Right lobe of liver (tissue), 6 donors: ENCODE measurements at regions not wholly inside any gene's neighbourhood (a gene's known extent, or its start where the extent isn't known, plus 50 kb on each side); places are given as distances from the start of the nearest gene placed in this dataset.
"Not testable (repeated sequence)": the region's sequence is repeated elsewhere in the genome, so short reads cannot be mapped to it uniquely, and the experiment has no call there.

Experiments
- ATAC-seq, 4 donors: fragments of 200-7000 bp; cut with Tn5 transposase; one replicate each; pipeline ENCODE4 v1.9.1; 2020; ENCODE audit warnings: mild to moderate bottlenecking in 4 of 4, moderate library complexity in 4 of 4
- DNase-seq, 3 donors: peaks; one replicate each; pipeline ENCODE4 v3.0.0-alpha.2; 2020
- H3K27ac ChIP-seq, 3 donors: fragments of 200-600 bp; one replicate each; pipeline ENCODE4 v1.8.0; 2022
- H3K27me3 ChIP-seq, 2 donors: fragments of 200-600 bp; one replicate each; pipeline ENCODE4 v1.8.0; 2022
- H3K36me3 ChIP-seq, 4 donors: fragments of 200-600 bp; sonication (generic) in 1 of 4; one replicate each; pipeline versions ENCODE4 v1.5.1 to v1.8.0; 2017 to 2022; ENCODE audit warnings: control low read depth in 1 of 4
- H3K4me1 ChIP-seq, 4 donors: fragments of 200-600 bp; sonication (generic) in 1 of 4; one replicate each; pipeline versions ENCODE4 v1.5.1 to v1.8.0; 2017 to 2022; ENCODE audit warnings: control low read depth in 1 of 4
- H3K4me3 ChIP-seq, 3 donors: fragments of 200-600 bp; one replicate each; pipeline ENCODE4 v1.8.0; 2022
- H3K9me3 ChIP-seq, 4 donors: fragments of 200-600 bp; sonication (generic) in 1 of 4; one replicate each; pipeline versions ENCODE4 v1.5.1 to v1.8.0; 2017 to 2022; ENCODE audit warnings: control low read depth in 1 of 4
- POLR2A ChIP-seq: fragments of 450-650 bp; IDR thresholded peaks from one replicate; pipeline ENCODE4 v1.6.1; 2017; ENCODE audit warnings: antibody characterized with exemption, mild to moderate bottlenecking
- WGBS: methylation state at CpG from one replicate; pipeline ENCODE4 v1.1.6; 2018; ENCODE audit warnings: low coverage, low lambda C conversion rate; ENCODE audit not compliant: insufficient coverage; ENCODE audit errors: missing lambda C conversion rate; 5-methylcytosine and 5-hydroxymethylcytosine counted together
- intact Hi-C, 2 donors: fragments of 100-400 bp; cut with DNase I; formaldehyde crosslinking; loops; one replicate each; pipeline versions ENCODE4 v1.11.2 to v1.14.1; 2022
- TF ChIP-seq, protein P1 (sequence below), 4 donors: fragments of 200-600 bp in 3 of 4; fragments of 450-650 bp in 1 of 4; IDR thresholded peaks; one replicate each; pipeline versions ENCODE4 v1.5.1 to v1.8.0; 2016 to 2022; ENCODE audit warnings: antibody characterized with exemption in 4 of 4, mild to moderate bottlenecking in 2 of 4
- donor health status: DM: no; HTN: yes; CAD: no.
- donor health status: DM: no; HTN: no; CAD: no.
- donor health status: DM: no; HTN: no; CAD: no.
- donor health status: DM: no; HTN: yes; CAD: no.
- donor health status: DM: no; HTN: yes; CAD: no.

DNA sequence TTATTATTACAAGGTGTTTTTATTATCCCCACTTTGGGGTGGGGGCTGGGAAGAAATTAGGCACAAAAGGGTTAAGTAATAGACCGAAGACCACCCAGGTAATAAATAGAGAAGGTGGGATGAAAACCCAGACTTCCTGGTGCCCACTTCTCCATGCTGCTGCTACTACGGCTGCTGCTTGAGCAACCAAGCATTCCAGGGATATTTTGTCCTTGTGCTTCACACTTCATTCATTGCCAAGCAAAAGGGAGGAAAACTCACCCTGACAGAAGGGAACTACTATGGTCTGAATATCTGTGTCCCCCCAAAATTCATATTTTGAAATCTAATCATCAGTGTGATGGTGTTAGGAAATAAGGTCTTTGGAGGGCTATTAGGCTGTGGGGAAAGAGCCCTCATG lies 470.9 kb upstream of the API5 start:
- Histone ChIP-seq H3K27ac (no peak overlapping the region), H3K4me1 (no peaks in the 10 kb centered on the region), H3K9me3 (no peaks in the 10 kb centered on the region), H3K27me3 (no peaks in the 10 kb centered on the region), H3K4me3 (no peak overlapping the region), H3K36me3 (no peaks in the 10 kb centered on the region)
- TF ChIP-seq, protein P1, sequence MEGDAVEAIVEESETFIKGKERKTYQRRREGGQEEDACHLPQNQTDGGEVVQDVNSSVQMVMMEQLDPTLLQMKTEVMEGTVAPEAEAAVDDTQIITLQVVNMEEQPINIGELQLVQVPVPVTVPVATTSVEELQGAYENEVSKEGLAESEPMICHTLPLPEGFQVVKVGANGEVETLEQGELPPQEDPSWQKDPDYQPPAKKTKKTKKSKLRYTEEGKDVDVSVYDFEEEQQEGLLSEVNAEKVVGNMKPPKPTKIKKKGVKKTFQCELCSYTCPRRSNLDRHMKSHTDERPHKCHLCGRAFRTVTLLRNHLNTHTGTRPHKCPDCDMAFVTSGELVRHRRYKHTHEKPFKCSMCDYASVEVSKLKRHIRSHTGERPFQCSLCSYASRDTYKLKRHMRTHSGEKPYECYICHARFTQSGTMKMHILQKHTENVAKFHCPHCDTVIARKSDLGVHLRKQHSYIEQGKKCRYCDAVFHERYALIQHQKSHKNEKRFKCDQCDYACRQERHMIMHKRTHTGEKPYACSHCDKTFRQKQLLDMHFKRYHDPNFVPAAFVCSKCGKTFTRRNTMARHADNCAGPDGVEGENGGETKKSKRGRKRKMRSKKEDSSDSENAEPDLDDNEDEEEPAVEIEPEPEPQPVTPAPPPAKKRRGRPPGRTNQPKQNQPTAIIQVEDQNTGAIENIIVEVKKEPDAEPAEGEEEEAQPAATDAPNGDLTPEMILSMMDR (IDR thresholded peaks at IDR 0.05) = no peak
- intact Hi-C loops = no loop called here
- DNase-seq = no peak
- 37% methylated on average over 2 of the region's 2 CpGs for WGBS
- ATAC-seq = no peak

GRCh38 chr11:42841556-42841955 lies 470.2 kb upstream of the API5 start:
- Histone ChIP-seq H3K9me3 (no peaks in the 10 kb centered on the region), H3K27ac (no peak overlapping the region), H3K4me1 (no peaks in the 10 kb centered on the region), H3K27me3 (no peaks in the 10 kb centered on the region), H3K4me3 (no peak overlapping the region), H3K36me3 (no peaks in the 10 kb centered on the region)
- whole genome bisulfite sequencing = 29% methylated on average over 5 of the region's 5 CpGs
- ATAC-seq (no peak), DNase-seq (no peak)
- TF ChIP-seq, protein P1 (IDR thresholded peaks at IDR 0.05) = no peak
- TF ChIP-seq POLR2A = no peak
- intact Hi-C loops = no loop called here

DNA sequence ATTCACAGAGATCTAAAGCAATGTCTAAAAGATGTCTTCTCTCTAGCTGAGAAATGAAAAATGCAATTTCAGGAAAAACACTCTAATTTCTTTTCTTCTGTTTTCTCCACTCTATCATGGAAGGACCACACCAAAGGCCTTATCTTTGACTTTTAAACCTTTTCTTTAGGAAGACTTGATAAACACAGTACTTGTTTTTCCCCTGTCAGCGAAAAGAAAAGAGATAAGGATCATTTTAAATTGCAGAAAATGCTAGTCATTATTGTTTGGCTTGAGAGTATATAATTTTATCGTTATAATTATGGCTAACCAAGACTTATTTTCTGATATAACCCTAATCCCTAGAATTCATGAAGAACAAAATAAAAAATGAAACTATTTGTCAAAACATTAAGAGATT lies 462.4 kb upstream of the API5 start:
- TF ChIP-seq POLR2A = no peak
- TF ChIP-seq, protein P1 (IDR thresholded peaks at IDR 0.05) = no peak
- 25% methylated on average over 2 of the region's 2 CpGs for WGBS
- intact Hi-C loops = no loop called here
- DNase-seq (no peak), ATAC-seq (no peak)
- no peaks in the 10 kb centered on the region for H3K9me3 ChIP-seq
- no peaks in the 10 kb centered on the region for H3K4me1 ChIP-seq
- H3K27me3 ChIP-seq = no peaks in the 10 kb centered on the region
- no peak overlapping the region for H3K27ac ChIP-seq
- H3K36me3 ChIP-seq = no peaks in the 10 kb centered on the region
- H3K4me3 ChIP-seq = no peak overlapping the region

DNA sequence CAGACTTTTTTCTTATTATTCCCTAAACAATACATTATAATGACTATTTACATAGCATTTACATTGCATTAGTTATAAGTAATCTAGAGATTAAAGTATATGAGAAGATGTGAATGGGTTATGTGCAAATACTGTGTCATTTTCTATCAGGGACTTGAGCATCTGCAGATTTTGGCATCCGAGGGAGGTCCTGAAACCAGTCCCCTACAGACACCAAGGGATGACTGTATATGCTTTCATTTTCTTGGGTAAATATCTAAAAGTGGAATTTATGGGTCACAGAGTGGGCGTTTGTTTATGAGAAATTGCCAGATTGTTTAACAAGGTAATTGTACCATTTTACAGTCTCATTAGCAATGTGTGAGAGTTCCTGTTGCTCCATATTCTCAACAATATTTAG lies 454.5 kb upstream of the API5 start:
- no peak for TF ChIP-seq POLR2A
- TF ChIP-seq, protein P1 (IDR thresholded peaks at IDR 0.05) = no peak
- WGBS = 32% methylated on average over 2 of the region's 2 CpGs

GRCh38 chr11:42870480-42870879 lies 441.3 kb upstream of the API5 start:
- Histone ChIP-seq H3K4me3 (no peak overlapping the region), H3K27ac (no peak overlapping the region), H3K9me3 (no peaks in the 10 kb centered on the region), H3K36me3 (no peaks in the 10 kb centered on the region), H3K4me1 (no peaks in the 10 kb centered on the region), H3K27me3 (no peaks in the 10 kb centered on the region)
- WGBS = 54% methylated on average over 3 of the region's 3 CpGs
- ATAC-seq (no peak), DNase-seq (no peak)
- no peak for TF ChIP-seq POLR2A
- TF ChIP-seq, protein P1 (IDR thresholded peaks at IDR 0.05) = no peak
- intact Hi-C loops = no loop called here

More for the DNA sequence above, 454.5 kb upstream of the API5 start:
- Histone ChIP-seq H3K36me3 (no peaks in the 10 kb centered on the region), H3K4me3 (no peak overlapping the region), H3K9me3 (no peaks in the 10 kb centered on the region), H3K27me3 (no peaks in the 10 kb centered on the region), H3K27ac (no peak overlapping the region), H3K4me1 (no peaks in the 10 kb centered on the region)
- intact Hi-C loops = no loop called here
- no peak for ATAC-seq
- no peak for DNase-seq

DNA sequence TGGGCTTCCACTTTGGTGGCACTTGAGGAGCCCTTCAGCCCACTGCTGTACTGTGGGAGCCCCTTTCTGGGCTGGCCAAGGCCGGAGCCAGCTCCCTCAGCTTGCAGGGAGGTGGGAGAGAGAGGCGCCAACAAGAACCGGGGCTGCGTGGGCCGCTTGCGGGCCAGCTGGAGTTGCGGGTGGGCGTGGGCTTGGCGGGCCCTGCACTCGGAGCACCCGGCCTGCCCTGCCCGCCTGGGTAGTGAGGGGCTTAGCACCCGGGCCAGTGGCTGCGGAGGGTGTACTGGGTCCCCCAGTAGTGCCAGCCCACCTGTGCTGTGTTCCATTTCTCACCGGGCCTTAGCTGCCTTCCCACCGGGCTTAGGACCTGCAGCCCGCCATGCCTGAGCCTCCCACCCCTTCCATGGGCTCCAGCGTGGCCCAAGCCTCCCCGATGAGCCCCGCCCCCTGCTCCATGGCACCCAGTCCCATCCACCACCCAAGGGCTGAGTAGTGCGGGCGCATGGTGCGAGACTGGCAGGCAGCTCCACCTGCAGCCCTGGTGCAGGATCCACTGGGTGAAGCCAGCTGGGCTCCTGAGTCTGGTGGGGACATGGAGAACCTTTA lies 437.9 kb upstream of the API5 start:
- H3K36me3 ChIP-seq, H3K27ac ChIP-seq, H3K9me3 ChIP-seq, H3K27me3 ChIP-seq, ATAC-seq, intact Hi-C loops, DNase-seq, H3K4me1 ChIP-seq, H3K4me3 ChIP-seq: not testable (repeated sequence)
- WGBS = 83% methylated on average over 1 of the region's 23 CpGs

DNA sequence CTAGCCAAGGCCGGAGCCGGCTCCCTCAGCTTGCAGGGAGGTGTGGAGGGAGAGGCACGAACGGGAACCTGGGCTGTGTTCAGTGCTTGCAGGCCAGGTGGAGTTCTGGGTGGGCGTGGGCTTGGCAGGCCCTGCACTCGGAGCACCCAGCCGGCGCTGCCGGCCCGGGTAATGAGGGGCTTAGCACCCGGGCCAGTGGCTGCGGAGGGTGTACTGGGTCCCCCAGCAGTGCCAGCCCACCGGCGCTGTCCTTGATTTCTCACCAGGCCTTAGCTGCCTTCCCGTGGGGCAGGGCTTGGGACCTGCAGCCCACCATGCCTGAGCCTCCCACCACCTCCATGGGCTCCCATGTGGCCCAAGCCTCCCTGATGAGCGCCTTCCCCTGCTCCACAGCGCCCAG lies 430.5 kb upstream of the API5 start:
- H3K4me3 ChIP-seq, ATAC-seq, H3K4me1 ChIP-seq, H3K36me3 ChIP-seq, intact Hi-C loops, H3K9me3 ChIP-seq, H3K27ac ChIP-seq, DNase-seq, H3K27me3 ChIP-seq: not testable (repeated sequence)
- 100% methylated on average over 1 of the region's 17 CpGs for WGBS
